Body of pancreas (tissue), 4 donors: ENCODE measurements at regions not wholly inside any gene's neighbourhood (a gene's known extent, or its start where the extent isn't known, plus 50 kb on each side); places are given as distances from the start of the nearest gene placed in this dataset.

Source experiments
- POLR2A ChIP-seq, 3 donors: fragments of 450-650 bp; IDR thresholded peaks; one replicate each; pipeline ENCODE4 v1.6.1; 2016; ENCODE audit warnings: antibody characterized with exemption in 3 of 3, mild to moderate bottlenecking in 2 of 3
- TF ChIP-seq, protein P1 (sequence below), 7 experiments: fragments of 450-650 bp in 4 of 7; fragments of 200-600 bp in 3 of 7; sonication (generic) in 3 of 7; IDR thresholded peaks; one replicate each; pipeline ENCODE4 v1.5.1; 2016 to 2019; ENCODE audit warnings: antibody characterized with exemption in 7 of 7

DNA sequence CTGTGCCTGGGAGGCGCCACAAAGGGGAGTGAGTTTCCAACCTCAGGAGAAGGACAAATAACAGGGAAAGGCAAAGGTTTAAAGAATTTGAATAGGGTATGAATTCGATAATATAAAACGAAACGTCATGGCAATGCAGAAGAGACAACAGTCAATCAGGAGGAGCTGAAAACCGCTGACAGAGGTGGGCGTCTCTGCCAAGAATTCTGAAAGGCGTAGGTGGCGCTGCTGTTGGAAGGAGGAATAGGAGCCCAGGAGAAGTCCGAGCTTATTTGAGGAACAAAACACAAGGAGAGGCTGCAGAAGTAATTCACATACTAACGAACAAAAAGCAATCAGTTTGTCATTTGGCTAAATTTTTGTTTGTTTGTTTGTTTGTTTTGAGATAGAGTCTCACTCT lies 485.8 kb upstream of the POU3F3 start:
- TF ChIP-seq, protein P1, sequence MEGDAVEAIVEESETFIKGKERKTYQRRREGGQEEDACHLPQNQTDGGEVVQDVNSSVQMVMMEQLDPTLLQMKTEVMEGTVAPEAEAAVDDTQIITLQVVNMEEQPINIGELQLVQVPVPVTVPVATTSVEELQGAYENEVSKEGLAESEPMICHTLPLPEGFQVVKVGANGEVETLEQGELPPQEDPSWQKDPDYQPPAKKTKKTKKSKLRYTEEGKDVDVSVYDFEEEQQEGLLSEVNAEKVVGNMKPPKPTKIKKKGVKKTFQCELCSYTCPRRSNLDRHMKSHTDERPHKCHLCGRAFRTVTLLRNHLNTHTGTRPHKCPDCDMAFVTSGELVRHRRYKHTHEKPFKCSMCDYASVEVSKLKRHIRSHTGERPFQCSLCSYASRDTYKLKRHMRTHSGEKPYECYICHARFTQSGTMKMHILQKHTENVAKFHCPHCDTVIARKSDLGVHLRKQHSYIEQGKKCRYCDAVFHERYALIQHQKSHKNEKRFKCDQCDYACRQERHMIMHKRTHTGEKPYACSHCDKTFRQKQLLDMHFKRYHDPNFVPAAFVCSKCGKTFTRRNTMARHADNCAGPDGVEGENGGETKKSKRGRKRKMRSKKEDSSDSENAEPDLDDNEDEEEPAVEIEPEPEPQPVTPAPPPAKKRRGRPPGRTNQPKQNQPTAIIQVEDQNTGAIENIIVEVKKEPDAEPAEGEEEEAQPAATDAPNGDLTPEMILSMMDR (IDR thresholded peaks at IDR 0.05) = no peak
- no peak for TF ChIP-seq POLR2A (IDR thresholded peaks at IDR 0.05)
